BJ (cell line): ENCODE measurements at regions not wholly inside any gene's neighbourhood (a gene's known extent, or its start where the extent isn't known, plus 50 kb on each side); places are given as distances from the start of the nearest gene placed in this dataset.

Source experiments
- CTCF ChIA-PET: fragments of 350-600 bp; formaldehyde crosslinking; extraction: SDS; loops from one replicate; lab custom pipeline; 2021; ENCODE audit warnings: antibody characterized with exemption, inconsistent platforms; lab: Yijun Ruan, JAX
- POLR2A ChIA-PET: fragments of 300-600 bp; sonication (Branson Sonifier 250); formaldehyde crosslinking; extraction: SDS; loops from one replicate; lab custom pipeline; 2021; ENCODE audit warnings: antibody characterized with exemption; lab: Charles Lee
- DNase-seq: peaks from one replicate; pipeline ENCODE4 v3.0.0-alpha.2; 2011; ENCODE audit warnings: low read depth
- H3K27me3 ChIP-seq: 2 replicates; pipeline ENCODE4 v1.6.0; 2011; ENCODE audit warnings: low read length; ENCODE audit not compliant: control insufficient read depth, insufficient read depth
- H3K36me3 ChIP-seq: 2 replicates; pipeline ENCODE4 v1.5.1; 2011; ENCODE audit warnings: low read length; ENCODE audit not compliant: control insufficient read depth, insufficient read depth
- H3K4me3 ChIP-seq: 2 replicates; pipeline ENCODE4 v1.5.1; 2011; ENCODE audit warnings: low read depth, mild to moderate bottlenecking, control low read depth, low read length
- CTCF ChIP-seq: IDR thresholded peaks from 2 replicates; pipeline ENCODE4 v1.5.1; 2011; ENCODE audit warnings: low read depth, mild to moderate bottlenecking, control low read depth, inconsistent platforms, low read length, moderate library complexity; ENCODE audit not compliant: insufficient read depth

GRCh38 chr3:110956081-110956480 is 115.5 kb upstream of the NECTIN3 start:
- no peak overlapping the region for H3K4me3 ChIP-seq
- DNase-seq, result no peak
- no peaks in the 10 kb centered on the region for H3K36me3 ChIP-seq
- no peak for TF ChIP-seq CTCF
- ChIA-PET POLR2A (no interaction called here), CTCF (no interaction called here)
- no peaks in the 10 kb centered on the region for H3K27me3 ChIP-seq

GRCh38 chr3:110957247-110958025 is 114.2 kb upstream of the NECTIN3 start:
- POLR2A ChIA-PET, result no interaction called here
- no peak for DNase-seq
- CTCF ChIA-PET, result interaction anchor here (0.9 to 1.0 kb wide), 2 partner anchors 11 to 16 kb away, joined by 3 to 4 read pairs; no protein-coding TSS in a partner anchor
- no peak for TF ChIP-seq CTCF
- H3K27me3 ChIP-seq, result no peaks in the 10 kb centered on the region
- H3K4me3 ChIP-seq, result no peak overlapping the region
- H3K36me3 ChIP-seq, result no peaks in the 10 kb centered on the region

- POLR2A ChIA-PET, result no interaction called here
- no peak overlapping the region for H3K4me3 ChIP-seq
- DNase-seq, result no peak
- CTCF ChIA-PET, result interaction anchor here (1.0 kb wide), 1 partner anchor 18 kb away, joined by 3 read pairs; no protein-coding TSS in a partner anchor
- H3K36me3 ChIP-seq, result no peaks in the 10 kb centered on the region
- no peaks in the 10 kb centered on the region for H3K27me3 ChIP-seq
- TF ChIP-seq CTCF, result no peak
Observed at GRCh38 chr3:110958313-110959147, 113.1 kb upstream of the NECTIN3 start.

- ChIA-PET POLR2A (no interaction called here), CTCF (interaction anchor here (0.6 to 1.0 kb wide), 3 partner anchors 12 to 1219 kb away, joined by 3 read pairs; no protein-coding TSS in a partner anchor)
- no peaks in the 10 kb centered on the region for H3K27me3 ChIP-seq
- no peak overlapping the region for H3K4me3 ChIP-seq
- no peaks in the 10 kb centered on the region for H3K36me3 ChIP-seq
- no peak for TF ChIP-seq CTCF
- DNase-seq, result no peak
Observed at GRCh38 chr3:110965976-110966375, 105.6 kb upstream of the NECTIN3 start.

- H3K36me3 ChIP-seq, result no peaks in the 10 kb centered on the region
- CTCF ChIA-PET, result interaction anchor here (1.0 to 1.4 kb wide), 3 partner anchors 11 to 48 kb away, joined by 3 read pairs; no protein-coding TSS in a partner anchor
- POLR2A ChIA-PET, result no interaction called here
- no peak for TF ChIP-seq CTCF
- H3K4me3 ChIP-seq, result no peak overlapping the region
- no peak for DNase-seq
- no peaks in the 10 kb centered on the region for H3K27me3 ChIP-seq
Observed at GRCh38 chr3:110966966-110967663, 104.5 kb upstream of the NECTIN3 start.
